ENCODE measurements at regions not wholly inside any gene's neighbourhood (a gene's known extent, or its start where the extent isn't known, plus 50 kb on each side); places are given as distances from the start of the nearest gene placed in this dataset.
"Not testable (repeated sequence)": the region's sequence is repeated elsewhere in the genome, so short reads cannot be mapped to it uniquely, and the experiment has no call there.

DNA sequence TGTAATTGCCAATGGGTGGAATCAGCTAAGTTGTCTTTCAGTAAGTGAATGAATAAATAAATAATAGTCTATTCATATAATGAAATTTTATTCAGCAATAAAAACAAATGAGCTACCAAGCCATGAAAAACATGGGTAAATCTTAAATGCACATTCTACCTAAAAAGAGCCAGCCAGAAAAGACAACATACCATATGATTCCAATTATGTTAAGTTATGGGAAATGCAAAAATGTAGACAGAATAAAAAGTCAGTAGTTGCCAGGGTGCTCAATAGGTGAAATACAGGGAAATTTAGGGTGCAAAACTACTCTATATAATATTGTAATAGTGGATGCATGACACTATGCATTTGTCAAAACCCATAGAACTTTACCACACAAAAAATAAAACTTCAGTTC, 277.2 kb upstream of the EPHA6 start:
- in situ Hi-C loops (cut with MboI; ENCODE audit: low sequenced_read_pairs in 4 of 4): no loop called here
- TF ChIP-seq CTCF (IDR thresholded peaks at IDR 0.05 in 4 of 5, conservative IDR thresholded peaks at IDR 0.05 in 1 of 5) (no peak), POLR2A (IDR thresholded peaks at IDR 0.05) (no peak)
- intact Hi-C loops (cut with DNase I; ENCODE audit: low total_unique reads): no loop called here

GRCh38 chr3:96538186-96538585, 276.2 kb upstream of the EPHA6 start:
- TF ChIP-seq POLR2A (IDR thresholded peaks at IDR 0.05) (no peak), CTCF (IDR thresholded peaks at IDR 0.05 in 4 of 5, conservative IDR thresholded peaks at IDR 0.05 in 1 of 5) (no peak)
- Histone ChIP-seq H3K9me3 (no peaks in the 10 kb centered on the region), H3K4me1 (no peaks in the 10 kb centered on the region), H3K4me3 (no peak overlapping the region), H3K36me3 (no peaks in the 10 kb centered on the region), H3K27ac (no peak overlapping the region), H3K27me3 (no peaks in the 10 kb centered on the region)
- no peak for ATAC-seq
- intact Hi-C loops (cut with DNase I; ENCODE audit: low total_unique reads): no loop called here
- in situ Hi-C loops (cut with MboI; ENCODE audit: low sequenced_read_pairs in 4 of 4): no loop called here
- DNase-seq: no peak

More for the DNA sequence above, 277.2 kb upstream of the EPHA6 start:
- Histone ChIP-seq H3K27me3 (no peaks in the 10 kb centered on the region), H3K27ac (no peak overlapping the region), H3K36me3 (no peaks in the 10 kb centered on the region), H3K9me3 (no peaks in the 10 kb centered on the region), H3K4me1 (no peaks in the 10 kb centered on the region), H3K4me3 (no peak overlapping the region)
- no peak for ATAC-seq
- DNase-seq: no peak

- TF ChIP-seq CTCF (IDR thresholded peaks at IDR 0.05 in 4 of 5, conservative IDR thresholded peaks at IDR 0.05 in 1 of 5) (no peak), POLR2A (IDR thresholded peaks at IDR 0.05) (no peak)
- no peak overlapping the region for H3K27ac ChIP-seq
- no peaks in the 10 kb centered on the region for H3K4me1 ChIP-seq
- in situ Hi-C loops (cut with MboI; ENCODE audit: low sequenced_read_pairs in 4 of 4): no loop called here
- DNase-seq (no peak), ATAC-seq (no peak)
- intact Hi-C loops (cut with DNase I; ENCODE audit: low total_unique reads): no loop called here
- H3K36me3 ChIP-seq: no peaks in the 10 kb centered on the region
- no peaks in the 10 kb centered on the region for H3K27me3 ChIP-seq
- H3K9me3 ChIP-seq: no peaks in the 10 kb centered on the region
- no peak overlapping the region for H3K4me3 ChIP-seq
Measured at GRCh38 chr3:96548073-96548472, 266.3 kb upstream of the EPHA6 start.

DNA sequence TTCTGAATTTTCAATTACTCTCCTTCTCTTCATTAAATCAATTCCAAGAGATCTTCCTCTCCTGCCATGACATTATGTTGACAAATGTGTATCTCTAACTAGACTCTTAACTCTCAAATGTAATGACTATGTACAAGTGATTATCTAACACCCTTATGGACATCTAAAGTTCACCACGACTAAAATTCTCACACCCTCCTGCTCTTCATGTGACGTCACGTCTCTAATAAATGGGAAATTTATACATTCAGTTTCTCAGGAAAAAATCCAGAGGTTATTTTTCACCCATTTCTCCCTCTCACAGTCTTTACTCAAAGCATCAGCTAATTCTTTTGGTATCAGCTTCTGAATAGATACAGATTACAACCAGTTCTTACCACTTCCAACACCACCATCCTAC, 237.5 kb upstream of the EPHA6 start:
- intact Hi-C loops (cut with DNase I; ENCODE audit: low total_unique reads) (no loop called here), in situ Hi-C loops (cut with MboI; ENCODE audit: low sequenced_read_pairs in 4 of 4) (no loop called here)
- ATAC-seq (no peak), DNase-seq (no peak)
- no peak overlapping the region for H3K27ac ChIP-seq
- H3K36me3 ChIP-seq: no peaks in the 10 kb centered on the region
- no peaks in the 10 kb centered on the region for H3K9me3 ChIP-seq
- H3K4me1 ChIP-seq: no peaks in the 10 kb centered on the region
- no peak overlapping the region for H3K4me3 ChIP-seq
- TF ChIP-seq POLR2A (IDR thresholded peaks at IDR 0.05) (no peak), CTCF (IDR thresholded peaks at IDR 0.05 in 4 of 5, conservative IDR thresholded peaks at IDR 0.05 in 1 of 5) (no peak)
- no peaks in the 10 kb centered on the region for H3K27me3 ChIP-seq

DNA sequence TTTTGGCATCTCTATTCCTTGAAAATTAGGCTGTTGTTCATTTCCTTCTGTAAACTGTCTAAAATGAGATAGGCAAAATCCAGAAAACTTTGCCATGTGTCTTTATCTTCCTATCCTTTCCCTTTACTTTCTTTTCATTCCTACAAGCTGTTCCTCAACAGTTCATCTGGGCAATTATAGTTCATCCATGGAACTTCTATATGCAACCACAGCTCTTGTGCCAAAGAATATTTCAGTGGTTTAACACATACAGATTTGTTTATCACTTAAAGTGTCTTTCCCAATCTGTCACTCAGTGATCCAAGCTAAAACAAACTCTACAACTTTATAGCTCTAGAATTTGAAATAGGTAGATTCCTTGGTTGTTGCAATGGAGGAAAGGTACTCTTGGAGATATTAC, 230.3 kb upstream of the EPHA6 start:
- no peak for DNase-seq
- no peaks in the 10 kb centered on the region for H3K36me3 ChIP-seq
- in situ Hi-C loops (cut with MboI; ENCODE audit: low sequenced_read_pairs in 4 of 4): no loop called here
- H3K9me3 ChIP-seq: no peaks in the 10 kb centered on the region
- no peak for ATAC-seq
- H3K4me1 ChIP-seq: no peaks in the 10 kb centered on the region
- TF ChIP-seq POLR2A (IDR thresholded peaks at IDR 0.05) (no peak), CTCF (IDR thresholded peaks at IDR 0.05 in 4 of 5, conservative IDR thresholded peaks at IDR 0.05 in 1 of 5) (no peak)
- H3K27me3 ChIP-seq: no peaks in the 10 kb centered on the region
- intact Hi-C loops (cut with DNase I; ENCODE audit: low total_unique reads): no loop called here
- no peak overlapping the region for H3K27ac ChIP-seq
- H3K4me3 ChIP-seq: no peak overlapping the region

DNA sequence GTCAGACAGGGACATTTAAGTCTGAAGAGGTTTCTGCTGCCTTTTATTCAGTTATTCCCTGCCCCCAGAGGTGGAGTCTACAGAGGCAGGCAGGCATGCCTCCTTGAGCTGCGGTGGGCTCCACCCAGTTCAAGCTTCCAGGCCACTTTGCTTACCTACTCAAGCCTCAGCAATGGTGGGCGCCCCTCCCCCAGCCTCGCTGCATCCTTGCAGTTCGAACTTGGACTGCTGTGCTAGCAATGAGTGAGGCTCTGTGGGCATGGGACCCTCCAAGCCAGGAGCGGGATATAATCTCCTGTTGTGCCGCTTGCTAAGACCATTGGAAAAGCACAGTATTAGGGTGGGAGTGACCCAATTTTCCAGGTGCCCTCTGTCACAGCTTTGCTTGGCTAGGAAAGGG, 207.5 kb upstream of the EPHA6 start:
- DNase-seq; intact Hi-C loops (cut with DNase I; ENCODE audit: low total_unique reads); H3K27me3 ChIP-seq; H3K36me3 ChIP-seq; H3K27ac ChIP-seq; in situ Hi-C loops (cut with MboI; ENCODE audit: low sequenced_read_pairs in 4 of 4); H3K9me3 ChIP-seq; ATAC-seq; H3K4me3 ChIP-seq; H3K4me1 ChIP-seq: not testable (repeated sequence)

All from gastrocnemius medialis (tissue), 4 donors.